ENCODE measurements at regions not wholly inside any gene's neighbourhood (a gene's known extent, or its start where the extent isn't known, plus 50 kb on each side); places are given as distances from the start of the nearest gene placed in this dataset.

- Histone ChIP-seq H3K9me3 (ENCODE audit: control insufficient read depth in 4 of 4, insufficient read depth in 3 of 4, low read length in 3 of 4) (no peaks in the 10 kb centered on the region), H3K27ac (ENCODE audit: low read depth in 1 of 2, low read length in 1 of 2) (no peak overlapping the region), H3K36me3 (ENCODE audit: control insufficient read depth in 4 of 4, insufficient read depth in 4 of 4, low read length in 4 of 4) (no peaks in the 10 kb centered on the region), H3K9ac (ENCODE audit: insufficient read depth in 1 of 2, low read length in 2 of 2) (no peak overlapping the region), H3K4me3 (no peak overlapping the region), H3K27me3 (ENCODE audit: control insufficient read depth in 3 of 3, insufficient read depth in 3 of 3, low read length in 2 of 3) (no peaks in the 10 kb centered on the region), H3K4me1 (ENCODE audit: control insufficient read depth in 5 of 5, insufficient read depth in 5 of 5, low read length in 5 of 5) (peaks cover 0 to 33% (median 4%) of the 10 kb centered on the region in 5 donors)
- ATAC-seq (ENCODE audit: insufficient read depth, low FRiP score) (no peak), DNase-seq (no peak)
- TF ChIP-seq CTCF (IDR thresholded peaks at IDR 0.05; ENCODE audit: control extremely low read depth, extremely low read depth): no peak
- WGBS, 2 donors: 95 to 97% methylated on average over 7 of the region's 7 CpGs
These were observed 453.0 kb downstream of the ADAMTS20 start for GRCh38 chr12:43098766-43099550.

- H3K4me3 ChIP-seq: no peak overlapping the region
- no peak overlapping the region for H3K27ac ChIP-seq (ENCODE audit: low read depth in 1 of 2, low read length in 1 of 2)
- no peak overlapping the region for H3K9ac ChIP-seq (ENCODE audit: insufficient read depth in 1 of 2, low read length in 2 of 2)
- H3K9me3 ChIP-seq (ENCODE audit: control insufficient read depth in 4 of 4, insufficient read depth in 3 of 4, low read length in 3 of 4): no peaks in the 10 kb centered on the region
- H3K4me1 ChIP-seq (ENCODE audit: control insufficient read depth in 5 of 5, insufficient read depth in 5 of 5, low read length in 5 of 5): peaks cover 0 to 33% (median 4%) of the 10 kb centered on the region in 5 donors
- no peaks in the 10 kb centered on the region for H3K27me3 ChIP-seq (ENCODE audit: control insufficient read depth in 3 of 3, insufficient read depth in 3 of 3, low read length in 2 of 3)
- peak; percentile 20 to 50 (median 44) for DNase-seq
- no peak for ATAC-seq (ENCODE audit: insufficient read depth, low FRiP score)
- no peaks in the 10 kb centered on the region for H3K36me3 ChIP-seq (ENCODE audit: control insufficient read depth in 4 of 4, insufficient read depth in 4 of 4, low read length in 4 of 4)
- no peak for TF ChIP-seq CTCF (IDR thresholded peaks at IDR 0.05; ENCODE audit: control extremely low read depth, extremely low read depth)
These were observed 453.9 kb downstream of the ADAMTS20 start for GRCh38 chr12:43098071-43098470.

- no peak overlapping the region for H3K27ac ChIP-seq (ENCODE audit: low read depth in 1 of 2, low read length in 1 of 2)
- ATAC-seq (ENCODE audit: insufficient read depth, low FRiP score): no peak
- H3K9me3 ChIP-seq (ENCODE audit: control insufficient read depth in 4 of 4, insufficient read depth in 3 of 4, low read length in 3 of 4): no peaks in the 10 kb centered on the region
- no peak for TF ChIP-seq CTCF (IDR thresholded peaks at IDR 0.05; ENCODE audit: control extremely low read depth, extremely low read depth)
- H3K4me1 ChIP-seq (ENCODE audit: control insufficient read depth in 5 of 5, insufficient read depth in 5 of 5, low read length in 5 of 5): peaks cover 0 to 33% (median 4%) of the 10 kb centered on the region in 5 donors
- DNase-seq: no peak
- H3K9ac ChIP-seq (ENCODE audit: insufficient read depth in 1 of 2, low read length in 2 of 2): no peak overlapping the region
- no peaks in the 10 kb centered on the region for H3K27me3 ChIP-seq (ENCODE audit: control insufficient read depth in 3 of 3, insufficient read depth in 3 of 3, low read length in 2 of 3)
- no peaks in the 10 kb centered on the region for H3K36me3 ChIP-seq (ENCODE audit: control insufficient read depth in 4 of 4, insufficient read depth in 4 of 4, low read length in 4 of 4)
- H3K4me3 ChIP-seq: no peak overlapping the region
- WGBS, 2 donors: 86 to 89% methylated on average over 1 of the region's 1 CpG
These were observed 454.5 kb downstream of the ADAMTS20 start for GRCh38 chr12:43097471-43097870.

Data from lung (tissue), 11 donors.